Keratinocyte (primary cell): ENCODE measurements at regions not wholly inside any gene's neighbourhood (a gene's known extent, or its start where the extent isn't known, plus 50 kb on each side); places are given as distances from the start of the nearest gene placed in this dataset.

Source experiments
- DNase-seq: peaks from one replicate; pipeline ENCODE4 v3.0.0-alpha.2; 2011; ENCODE audit warnings: low read depth, missing footprints, low spot score
- FAIRE-seq: peaks from 2 replicates; lab custom pipeline; 2011; peaks lifted over from hg19 to GRCh38; lab: Jason Lieb, UNC
- H2AFZ ChIP-seq: 2 replicates; pipeline ENCODE4 v1.6.0; 2012; ENCODE audit warnings: low read length, control low read depth, inconsistent platforms; ENCODE audit not compliant: control insufficient read depth
- H3K27ac ChIP-seq: 2 replicates; pipeline ENCODE4 v1.5.1; 2011; ENCODE audit warnings: low read length; ENCODE audit not compliant: control insufficient read depth, insufficient read depth
- H3K27me3 ChIP-seq: 3 replicates; pipeline ENCODE4 v1.6.0; 2011; ENCODE audit warnings: low read length; ENCODE audit not compliant: control insufficient read depth, insufficient read depth; ENCODE audit errors: extremely low read depth
- H3K36me3 ChIP-seq, 2 experiments: 2 replicates in 1 of 2; 3 replicates in 1 of 2; pipeline ENCODE4 v1.5.1; 2011; ENCODE audit warnings: low read length in 2 of 2, mild to moderate bottlenecking in 1 of 2; ENCODE audit not compliant: control insufficient read depth in 2 of 2, insufficient read depth in 2 of 2; ENCODE audit errors: extremely low read depth in 1 of 2
- H3K4me1 ChIP-seq: 3 replicates; pipeline ENCODE4 v1.5.1; 2011; ENCODE audit warnings: low read length; ENCODE audit not compliant: control insufficient read depth, insufficient read depth; ENCODE audit errors: extremely low read depth
- H3K4me2 ChIP-seq: 3 replicates; pipeline ENCODE4 v1.6.0; 2011; ENCODE audit warnings: low read depth, low read length; ENCODE audit not compliant: control insufficient read depth, insufficient read depth; ENCODE audit errors: extremely low read depth
- H3K4me3 ChIP-seq, 3 experiments: fragments of 200-600 bp in 1 of 3; sonication (generic) in 1 of 3; 2 replicates in 2 of 3; 3 replicates in 1 of 3; pipeline ENCODE4 v1.5.1; 2011 to 2016; ENCODE audit warnings: low read length in 3 of 3, mild to moderate bottlenecking in 3 of 3, control low read depth in 2 of 3, inconsistent platforms in 1 of 3, low read depth in 1 of 3, mixed read lengths in 1 of 3, mixed run types in 1 of 3, moderate library complexity in 1 of 3; ENCODE audit not compliant: control insufficient read depth in 2 of 3, insufficient read depth in 2 of 3; ENCODE audit errors: extremely low read depth in 1 of 3
- H3K79me2 ChIP-seq: 2 replicates; pipeline ENCODE4 v1.6.0; 2012; ENCODE audit warnings: low read length; ENCODE audit not compliant: control insufficient read depth, insufficient read depth
- H3K9ac ChIP-seq: 3 replicates; pipeline ENCODE4 v1.6.0; 2011; ENCODE audit warnings: low read length; ENCODE audit not compliant: control insufficient read depth, insufficient read depth; ENCODE audit errors: extremely low read depth
- H3K9me1 ChIP-seq: 3 replicates; pipeline ENCODE4 v1.6.0; 2011; ENCODE audit warnings: low read length; ENCODE audit not compliant: control insufficient read depth, insufficient read depth; ENCODE audit errors: extremely low read depth
- H3K9me3 ChIP-seq: 2 replicates; pipeline ENCODE4 v1.5.1; 2012; ENCODE audit warnings: low read depth, low read length; ENCODE audit not compliant: control insufficient read depth
- H4K20me1 ChIP-seq: 3 replicates; pipeline ENCODE4 v1.6.0; 2011; ENCODE audit warnings: low read length; ENCODE audit not compliant: control insufficient read depth, insufficient read depth; ENCODE audit errors: extremely low read depth
- EZH2 ChIP-seq: IDR thresholded peaks from one replicate; pipeline ENCODE4 v1.6.1; 2012; ENCODE audit warnings: inconsistent platforms, mild to moderate bottlenecking, low read length, moderate library complexity
- dilution Hi-C: fragments of 300-500 bp; cut with MboI; formaldehyde crosslinking; loops from one replicate; pipeline ENCODE4 v1.7.0; 2020; ENCODE audit warnings: low sequenced_read_pairs; ENCODE audit not compliant: extremely low pct_ligation_motif_present
- TF ChIP-seq, protein P1 (sequence below), 3 experiments: IDR thresholded peaks in 1 of 3; conservative IDR thresholded peaks in 1 of 3; optimal IDR thresholded peaks in 1 of 3; 2 replicates in 2 of 3; 3 replicates in 1 of 3; pipeline versions ENCODE3 to v1.5.1; 2011; ENCODE audit warnings: low read length in 3 of 3, mild to moderate bottlenecking in 3 of 3, moderate library complexity in 2 of 3, control low read depth in 1 of 3, inconsistent platforms in 1 of 3; ENCODE audit not compliant: insufficient read depth in 2 of 3; ENCODE audit errors: extremely low read depth in 1 of 3

- Histone ChIP-seq H3K27ac (peak overlapping the region; percentile 23), H3K4me2 (no peak overlapping the region), H3K4me1 (peaks cover 37% of the 10 kb centered on the region)
Measured at GRCh38 chr6:71385111-71385822, 96.7 kb downstream of the OGFRL1 start.

GRCh38 chr6:71386215-71386614 is 97.6 kb downstream of the OGFRL1 start:
- H2AFZ ChIP-seq: no peak overlapping the region
- dilution Hi-C loops: loop anchor here (10.0 kb wide), 1 partner anchor 119 kb away; no protein-coding TSS in a partner anchor
- H3K4me3 ChIP-seq: no peak overlapping the region
- no peaks in the 10 kb centered on the region for H3K27me3 ChIP-seq
- peaks cover 0 to 6% of the 10 kb centered on the region in 2 experiments for H3K36me3 ChIP-seq
- H3K79me2 ChIP-seq: peaks cover 28% of the 10 kb centered on the region
- TF ChIP-seq, protein P1, sequence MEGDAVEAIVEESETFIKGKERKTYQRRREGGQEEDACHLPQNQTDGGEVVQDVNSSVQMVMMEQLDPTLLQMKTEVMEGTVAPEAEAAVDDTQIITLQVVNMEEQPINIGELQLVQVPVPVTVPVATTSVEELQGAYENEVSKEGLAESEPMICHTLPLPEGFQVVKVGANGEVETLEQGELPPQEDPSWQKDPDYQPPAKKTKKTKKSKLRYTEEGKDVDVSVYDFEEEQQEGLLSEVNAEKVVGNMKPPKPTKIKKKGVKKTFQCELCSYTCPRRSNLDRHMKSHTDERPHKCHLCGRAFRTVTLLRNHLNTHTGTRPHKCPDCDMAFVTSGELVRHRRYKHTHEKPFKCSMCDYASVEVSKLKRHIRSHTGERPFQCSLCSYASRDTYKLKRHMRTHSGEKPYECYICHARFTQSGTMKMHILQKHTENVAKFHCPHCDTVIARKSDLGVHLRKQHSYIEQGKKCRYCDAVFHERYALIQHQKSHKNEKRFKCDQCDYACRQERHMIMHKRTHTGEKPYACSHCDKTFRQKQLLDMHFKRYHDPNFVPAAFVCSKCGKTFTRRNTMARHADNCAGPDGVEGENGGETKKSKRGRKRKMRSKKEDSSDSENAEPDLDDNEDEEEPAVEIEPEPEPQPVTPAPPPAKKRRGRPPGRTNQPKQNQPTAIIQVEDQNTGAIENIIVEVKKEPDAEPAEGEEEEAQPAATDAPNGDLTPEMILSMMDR (optimal IDR thresholded peaks at IDR 0.05 in 1 of 3, IDR thresholded peaks at IDR 0.05 in 1 of 3, conservative IDR thresholded peaks at IDR 0.05 in 1 of 3; ENCODE audit: extremely low read depth in 1 of 3, insufficient read depth in 2 of 3, low read length in 3 of 3): no peak
- TF ChIP-seq EZH2: no peak
- H3K9me3 ChIP-seq: no peaks in the 10 kb centered on the region
- no peak for FAIRE-seq
- H3K4me2 ChIP-seq: peak overlapping the region; percentile 7
- no peak overlapping the region for H3K9ac ChIP-seq
- peaks cover 37% of the 10 kb centered on the region for H3K4me1 ChIP-seq
- DNase-seq: peak; percentile 53
- H3K9me1 ChIP-seq: no peaks in the 10 kb centered on the region
- peak overlapping the region; percentile 61 for H3K27ac ChIP-seq
- H4K20me1 ChIP-seq: no peaks in the 10 kb centered on the region

More at GRCh38 chr6:71385111-71385822, 96.7 kb downstream of the OGFRL1 start:
- no peaks in the 10 kb centered on the region for H3K27me3 ChIP-seq
- H3K79me2 ChIP-seq: peaks cover 31% of the 10 kb centered on the region
- H3K36me3 ChIP-seq: peaks cover 5 to 6% of the 10 kb centered on the region in 2 experiments
- no peaks in the 10 kb centered on the region for H3K9me1 ChIP-seq
- no peak overlapping the region for H2AFZ ChIP-seq
- no peak for FAIRE-seq
- DNase-seq: no peak
- no peaks in the 10 kb centered on the region for H4K20me1 ChIP-seq
- H3K9me3 ChIP-seq: no peaks in the 10 kb centered on the region
- no peak overlapping the region for H3K4me3 ChIP-seq
- TF ChIP-seq EZH2: no peak
- TF ChIP-seq, protein P1 (optimal IDR thresholded peaks at IDR 0.05 in 1 of 3, IDR thresholded peaks at IDR 0.05 in 1 of 3, conservative IDR thresholded peaks at IDR 0.05 in 1 of 3; ENCODE audit: extremely low read depth in 1 of 3, insufficient read depth in 2 of 3, low read length in 3 of 3): no peak
- dilution Hi-C loops: loop anchor here (10.0 kb wide), 1 partner anchor 120 kb away; no protein-coding TSS in a partner anchor
- no peak overlapping the region for H3K9ac ChIP-seq
